OCI-LY7 (cell line): ENCODE measurements at regions not wholly inside any gene's neighbourhood (a gene's known extent, or its start where the extent isn't known, plus 50 kb on each side); places are given as distances from the start of the nearest gene placed in this dataset.

ENCODE experiments used
- CTCF ChIP-seq: fragments of 200-600 bp; sonication (generic); conservative IDR thresholded peaks from 2 replicates; pipeline ENCODE4 v1.5.1; 2014; ENCODE audit warnings: mild to moderate bottlenecking, antibody characterized with exemption, low read length, moderate library complexity, mixed read lengths
- EZH2phosphoT487 ChIP-seq: fragments of 200-600 bp; sonication (generic); IDR thresholded peaks from 2 replicates; pipeline ENCODE4 v1.6.1; 2018; ENCODE audit warnings: low read depth, borderline replicate concordance, mild to moderate bottlenecking, mixed run types, antibody characterized with exemption, low read length, moderate library complexity, mixed read lengths

DNA sequence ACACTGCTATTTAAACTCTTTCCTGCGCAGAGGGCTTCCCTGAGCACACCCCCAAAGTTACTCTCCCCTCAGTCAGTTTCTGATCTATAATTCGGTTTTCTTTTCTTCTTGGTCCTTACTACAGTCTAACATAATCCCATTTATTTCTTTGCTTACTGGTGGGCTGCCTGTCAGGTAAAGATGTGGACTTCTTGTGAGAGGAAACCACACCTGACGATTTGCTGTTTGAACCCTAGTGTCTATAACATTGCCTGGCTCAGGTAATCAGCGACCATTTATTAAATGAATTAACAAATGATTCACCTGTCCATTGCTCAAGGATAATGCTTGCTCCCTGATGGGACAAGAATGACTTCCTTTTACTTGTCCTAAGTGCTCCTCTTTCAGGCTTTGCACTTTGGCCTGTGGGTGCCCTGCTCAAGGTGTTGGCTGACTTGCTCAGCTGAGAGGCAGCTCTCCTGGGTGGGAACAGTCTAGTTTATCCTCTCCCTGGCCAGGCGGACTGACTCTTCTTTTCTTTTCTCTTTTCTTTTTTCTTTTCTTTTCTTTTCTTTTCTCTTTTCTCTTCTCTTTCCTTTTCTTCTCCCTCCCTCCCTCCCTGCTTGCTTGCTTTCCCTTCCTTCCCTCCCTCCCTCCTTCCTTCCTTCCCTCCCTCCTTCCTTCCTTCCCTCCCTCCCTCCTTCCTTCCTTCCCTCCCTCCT lies 233.1 kb downstream of the BCAS1 start:
- TF ChIP-seq CTCF = no peak
- TF ChIP-seq EZH2phosphoT487 = no peak
